HL-60 (cell line): ENCODE measurements at regions not wholly inside any gene's neighbourhood (a gene's known extent, or its start where the extent isn't known, plus 50 kb on each side); places are given as distances from the start of the nearest gene placed in this dataset.
A peak's percentile ranks its signal among the peaks of the same experiment; 100 is the strongest.

Experiments
- DNase-seq, 2 experiments: peaks; one replicate each; pipeline ENCODE4 v3.0.0-alpha.2; 2010 to 2020; ENCODE audit warnings: low read depth in 1 of 2, low spot score in 1 of 2
- H3K27ac ChIP-seq: fragments of 250-450 bp; sonication (Bioruptor Pico); replicated peaks from 2 replicates; pipeline ENCODE4 v1.5.1; 2020; ENCODE audit warnings: mild to moderate bottlenecking, moderate library complexity
- H3K27me3 ChIP-seq: fragments of 250-450 bp; sonication (Bioruptor Pico); 2 replicates; pipeline ENCODE4 v1.5.1; 2021; ENCODE audit warnings: mild to moderate bottlenecking, moderate library complexity; ENCODE audit not compliant: insufficient read depth, poor library complexity, severe bottlenecking
- H3K4me3 ChIP-seq: replicated peaks from 2 replicates; pipeline ENCODE4 v1.5.1; 2011; ENCODE audit warnings: mild to moderate bottlenecking, control low read depth, low read length; ENCODE audit not compliant: insufficient read depth
- CTCF ChIP-seq: IDR thresholded peaks from one replicate; pipeline ENCODE4 v1.5.1; 2011; ENCODE audit warnings: low read length, control low read depth, inconsistent platforms; ENCODE audit not compliant: insufficient read depth
- GABPA ChIP-seq: IDR thresholded peaks from 2 replicates; pipeline ENCODE4 v1.6.1; 2012; ENCODE audit warnings: low read depth
- POLR2AphosphoS5 ChIP-seq: IDR thresholded peaks from 2 replicates; pipeline ENCODE4 v1.6.1; 2012; ENCODE audit warnings: low read depth
- REST ChIP-seq: IDR thresholded peaks from 2 replicates; pipeline ENCODE4 v1.6.1; 2012; ENCODE audit warnings: low read depth; ENCODE audit not compliant: insufficient replicate concordance
- SPI1 ChIP-seq: IDR thresholded peaks from 2 replicates; pipeline ENCODE4 v1.6.1; 2012; ENCODE audit warnings: low read depth, mild to moderate bottlenecking, borderline replicate concordance

DNA sequence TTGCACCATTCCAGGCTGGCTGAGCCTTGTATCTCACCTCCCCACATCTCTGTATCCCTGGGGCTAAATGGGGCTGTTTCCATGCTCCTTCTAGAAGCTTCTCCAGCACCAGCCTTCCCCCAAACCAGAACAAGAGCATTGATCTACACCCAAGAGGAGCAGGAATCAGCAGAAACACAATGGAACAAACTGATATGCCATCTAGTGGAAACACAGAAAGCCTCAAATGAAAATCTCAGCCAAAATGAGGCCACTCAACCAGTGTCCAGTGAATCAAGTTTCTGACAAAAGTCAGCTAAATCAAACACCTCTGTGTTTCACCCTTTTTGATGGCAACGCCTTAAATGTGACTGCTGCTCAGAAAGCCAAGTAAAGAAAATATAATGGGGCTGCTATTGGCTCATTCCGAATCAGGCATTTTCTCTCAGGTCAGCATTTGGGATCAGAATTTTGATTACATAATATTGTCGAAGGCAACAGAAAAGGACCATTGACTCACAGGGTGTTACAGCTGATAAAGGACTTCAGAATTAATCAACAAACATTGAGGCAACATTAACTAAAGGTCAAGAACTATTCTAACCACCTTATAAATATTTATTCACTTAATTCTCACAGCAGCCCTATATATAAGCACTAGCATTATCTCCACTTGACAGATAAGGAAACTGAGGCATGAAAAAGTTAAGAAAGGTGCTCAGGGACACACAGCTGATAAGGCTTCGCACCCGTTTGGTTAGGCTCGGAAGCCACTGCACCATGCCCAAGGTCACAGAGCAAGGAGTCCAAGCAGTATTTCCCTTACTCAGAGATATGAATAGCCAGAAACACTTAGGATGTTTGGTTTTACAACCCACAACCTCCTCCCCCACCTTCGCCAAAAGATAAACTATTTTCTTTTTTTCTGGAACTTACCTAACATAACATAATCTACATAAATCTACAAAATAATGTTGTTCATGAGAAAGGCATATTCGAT lies 85.8 kb upstream of the KCNJ15 start:
- Histone ChIP-seq H3K27ac (no peak overlapping the region), H3K27me3 (no peaks in the 10 kb centered on the region), H3K4me3 (no peak overlapping the region)
- no peak for TF ChIP-seq REST
- TF ChIP-seq POLR2AphosphoS5, result no peak
- TF ChIP-seq GABPA, result no peak
- TF ChIP-seq CTCF, result no peak
- TF ChIP-seq SPI1, result no peak
- DNase-seq, result no peak

DNA sequence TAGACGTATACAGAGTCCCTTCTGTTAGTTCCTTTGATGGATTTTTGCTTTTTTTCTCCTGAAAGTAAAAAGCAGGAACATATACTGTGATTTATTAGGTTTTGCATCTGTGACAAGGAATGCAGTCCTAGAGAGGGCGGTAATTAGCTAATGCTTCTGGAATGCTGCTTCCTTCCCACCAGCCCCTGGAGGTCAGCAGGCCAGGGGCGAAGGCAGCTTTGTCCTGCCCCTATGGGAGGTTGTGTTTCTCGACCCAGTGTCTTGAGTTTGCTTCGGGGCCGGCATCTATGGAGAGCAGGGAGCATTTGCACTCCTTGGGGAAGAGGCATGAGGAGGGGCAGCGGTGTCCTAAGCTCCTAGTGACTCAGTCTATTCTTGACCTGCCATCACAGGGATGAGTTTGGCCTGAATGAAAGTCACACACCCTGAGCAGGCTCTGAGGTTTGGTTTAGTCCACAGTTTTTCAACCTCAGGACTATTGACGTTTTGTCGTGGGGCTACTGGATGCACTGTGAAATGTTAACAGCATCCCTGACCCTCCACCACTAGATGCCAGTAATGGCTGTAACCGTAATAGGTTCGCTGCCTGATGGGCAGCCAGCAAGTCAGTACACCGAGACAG lies 85.0 kb upstream of the KCNJ15 start:
- TF ChIP-seq CTCF (no peak), GABPA (no peak), REST (no peak), SPI1 (no peak), POLR2AphosphoS5 (no peak)
- Histone ChIP-seq H3K27ac (no peak overlapping the region), H3K27me3 (no peaks in the 10 kb centered on the region), H3K4me3 (no peak overlapping the region)
- DNase-seq, result peak in 1 of 2 experiments; percentile 7

GRCh38 chr21:38173276-38174035 lies 83.3 kb upstream of the KCNJ15 start:
- no peak overlapping the region for H3K4me3 ChIP-seq
- TF ChIP-seq REST (no peak), POLR2AphosphoS5 (no peak), SPI1 (no peak), CTCF (no peak), GABPA (no peak)
- no peak for DNase-seq

More at GRCh38 chr21:38173276-38174035, 83.3 kb upstream of the KCNJ15 start:
- H3K27ac ChIP-seq, result no peak overlapping the region
- no peaks in the 10 kb centered on the region for H3K27me3 ChIP-seq
